D721Med (cell line): ENCODE measurements at regions not wholly inside any gene's neighbourhood (a gene's known extent, or its start where the extent isn't known, plus 50 kb on each side); places are given as distances from the start of the nearest gene placed in this dataset.

Source experiments
- DNase-seq: peaks from one replicate; pipeline ENCODE4 v3.0.0; 2011; ENCODE audit warnings: low spot score; ENCODE audit not compliant: insufficient read length
- FAIRE-seq: peaks from 2 replicates; lab custom pipeline; 2011; peaks lifted over from hg19 to GRCh38; lab: Jason Lieb, UNC
- CTCF ChIP-seq: IDR thresholded peaks from 2 replicates; pipeline ENCODE4 v1.5.1; 2012; ENCODE audit warnings: mild to moderate bottlenecking, control low read depth; ENCODE audit not compliant: insufficient read depth; ENCODE audit errors: missing control alignments

- no peak for FAIRE-seq
- DNase-seq: no peak
- TF ChIP-seq CTCF: no peak
Measured at GRCh38 chr5:74174366-74174765, 466.2 kb downstream of the ENC1 start.

DNA sequence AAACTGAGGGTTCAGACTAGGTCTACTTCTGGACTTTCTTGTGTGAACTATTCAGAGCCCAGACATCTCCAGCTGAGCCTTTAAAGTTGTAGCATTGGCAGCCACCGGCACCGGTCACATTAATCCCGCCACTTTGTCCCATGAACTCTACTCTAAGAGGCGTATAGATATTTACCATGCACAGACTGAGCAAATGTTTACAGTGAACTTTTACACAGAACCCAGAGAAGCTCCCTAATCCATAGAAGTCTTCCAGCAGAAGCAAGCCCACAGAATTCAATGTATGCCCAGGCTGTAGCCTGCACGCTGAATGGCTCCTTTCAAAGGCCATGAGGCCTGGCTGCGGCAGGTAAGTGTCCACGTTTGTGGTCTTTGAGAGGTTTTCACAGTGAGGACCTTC, 466.9 kb downstream of the ENC1 start:
- FAIRE-seq: no peak
- DNase-seq: no peak
- TF ChIP-seq CTCF: no peak

- no peak for FAIRE-seq
- TF ChIP-seq CTCF: no peak
- DNase-seq: no peak
Measured at GRCh38 chr5:74173241-74173640, 467.3 kb downstream of the ENC1 start.

- no peak for TF ChIP-seq CTCF
- FAIRE-seq: no peak
Measured at GRCh38 chr5:74169701-74170100, 470.8 kb downstream of the ENC1 start.

DNA sequence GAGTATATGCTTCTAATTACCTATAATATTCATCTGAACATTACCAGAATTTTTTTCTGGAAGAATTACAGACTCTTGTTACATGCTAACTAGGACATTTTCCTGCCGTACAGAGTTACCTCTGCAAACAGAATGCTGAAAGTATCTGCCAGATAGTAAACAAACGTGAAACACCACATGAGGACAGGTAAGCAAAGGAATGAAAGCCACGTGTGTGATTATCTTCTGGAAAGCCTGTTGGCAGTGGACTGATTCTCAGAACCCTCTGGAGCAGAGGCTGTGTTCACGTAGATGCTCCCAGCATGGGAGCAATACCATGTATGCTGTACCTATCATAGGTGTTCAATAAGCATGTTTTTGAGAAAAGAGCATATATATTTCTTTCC, 472.6 kb downstream of the ENC1 start:
- peak; percentile 53 for FAIRE-seq
- DNase-seq: no peak
- no peak for TF ChIP-seq CTCF

More at GRCh38 chr5:74169701-74170100, 470.8 kb downstream of the ENC1 start:
- no peak for DNase-seq

GRCh38 chr5:74167206-74167929, 473.2 kb downstream of the ENC1 start:
- no peak for DNase-seq
- FAIRE-seq: no peak
- TF ChIP-seq CTCF: no peak

DNA sequence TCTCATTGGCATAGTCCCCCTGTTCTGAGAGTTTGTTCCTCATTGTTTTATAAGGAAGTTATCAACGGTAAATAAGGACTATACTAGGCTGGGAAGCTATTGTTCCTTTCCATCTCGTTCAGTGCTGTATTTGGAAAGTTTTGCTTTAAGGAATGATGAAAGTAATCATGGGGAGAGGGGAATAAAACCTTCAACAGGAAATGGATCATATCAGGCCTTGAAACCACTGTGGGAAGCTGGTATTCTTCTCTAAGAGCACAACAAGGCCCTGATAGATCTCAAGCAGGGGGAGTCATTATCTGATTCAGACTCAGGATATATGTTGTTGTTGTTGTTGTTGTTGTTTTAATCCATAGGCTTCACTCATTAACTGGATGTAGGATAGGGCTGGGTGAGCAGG, 474.5 kb downstream of the ENC1 start:
- DNase-seq: no peak
- no peak for FAIRE-seq
- no peak for TF ChIP-seq CTCF
